Putamen (tissue), 1 donor: ENCODE measurements at regions not wholly inside any gene's neighbourhood (a gene's known extent, or its start where the extent isn't known, plus 50 kb on each side); places are given as distances from the start of the nearest gene placed in this dataset.

ENCODE experiments used
- DNase-seq: peaks from one replicate; pipeline ENCODE4 v3.0.0-alpha.2; 2016; ENCODE audit warnings: low spot score

DNA sequence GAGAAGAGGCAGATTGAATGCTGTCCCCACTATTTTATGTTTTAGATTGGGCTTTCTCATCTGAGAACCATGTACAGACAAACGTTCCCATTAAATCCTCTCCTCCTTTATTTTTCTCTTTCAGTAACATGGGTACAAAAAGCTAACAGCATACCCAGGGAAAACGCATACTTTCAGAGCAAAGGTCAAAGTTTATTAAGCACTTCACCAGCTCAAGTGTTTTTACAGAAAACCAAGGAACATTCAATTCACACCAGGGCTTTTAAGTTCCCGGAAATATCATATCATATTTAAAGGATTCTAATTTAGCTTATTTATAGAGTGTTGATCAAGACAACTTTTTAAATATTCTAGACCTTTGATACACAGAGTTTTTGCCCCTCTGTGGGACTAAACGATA lies 271.5 kb upstream of the C1orf87 start:
- DNase-seq = no peak

DNA sequence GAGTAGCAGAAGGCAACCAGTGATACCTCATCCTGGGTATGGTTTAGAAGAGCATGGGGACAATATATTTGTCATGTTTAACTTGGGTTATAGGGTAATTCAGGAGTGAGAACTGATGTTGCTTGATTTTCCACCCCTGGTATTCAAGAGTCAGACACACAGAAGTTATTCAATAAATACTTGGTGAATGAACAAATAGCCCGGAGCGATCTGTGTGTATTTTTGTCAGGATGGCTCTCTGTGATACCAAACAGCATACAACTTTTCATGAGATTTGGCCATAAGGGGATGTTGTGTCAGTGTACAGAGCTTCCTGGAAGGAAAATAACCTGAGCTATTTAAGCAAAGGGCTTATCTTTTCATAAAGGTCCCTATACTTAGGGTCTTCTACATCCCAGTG lies 270.2 kb upstream of the C1orf87 start:
- DNase-seq = no peak

DNA sequence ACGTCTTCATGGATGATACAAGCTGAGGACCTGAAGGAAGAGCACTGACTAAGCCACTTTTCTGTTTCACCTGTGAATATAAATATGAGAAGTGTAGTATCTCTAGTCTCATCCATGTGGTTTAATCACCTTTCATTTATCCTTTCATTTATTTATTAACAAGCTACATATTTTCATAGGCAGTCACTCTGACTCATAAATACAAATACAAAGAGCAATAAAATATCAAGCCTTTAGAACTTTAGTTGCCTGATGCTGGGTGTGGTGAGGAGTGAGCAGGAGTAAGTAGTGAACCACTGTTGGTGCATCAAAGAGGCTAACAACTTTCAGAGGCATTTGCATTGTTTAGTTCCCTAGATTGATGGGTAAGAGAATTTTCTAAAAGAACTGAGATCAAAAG lies 269.0 kb upstream of the C1orf87 start:
- no peak for DNase-seq

- no peak for DNase-seq
Measured at GRCh38 chr1:60341274-60341673, 267.7 kb upstream of the C1orf87 start.

DNA sequence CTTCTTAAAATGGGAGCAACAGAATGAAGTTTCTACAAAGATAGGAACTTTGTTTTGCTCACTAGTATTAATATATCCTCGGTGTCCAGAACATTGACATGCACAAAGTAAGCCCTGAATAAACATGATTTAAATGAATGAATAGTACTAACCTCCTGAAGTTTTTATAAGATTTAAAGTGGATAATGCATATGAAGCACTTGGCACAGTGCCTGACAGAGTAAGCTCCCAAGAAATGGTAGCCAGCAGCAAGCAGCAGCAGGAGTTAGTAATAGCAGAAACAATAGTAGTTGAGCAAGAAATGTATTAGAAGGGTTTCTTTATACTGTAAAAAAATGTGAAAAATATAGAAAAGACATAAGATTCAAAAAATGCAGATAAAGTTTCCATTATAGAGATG lies 258.1 kb upstream of the C1orf87 start:
- DNase-seq = no peak

- no peak for DNase-seq
Measured at GRCh38 chr1:60329651-60330050, 256.1 kb upstream of the C1orf87 start.

DNA sequence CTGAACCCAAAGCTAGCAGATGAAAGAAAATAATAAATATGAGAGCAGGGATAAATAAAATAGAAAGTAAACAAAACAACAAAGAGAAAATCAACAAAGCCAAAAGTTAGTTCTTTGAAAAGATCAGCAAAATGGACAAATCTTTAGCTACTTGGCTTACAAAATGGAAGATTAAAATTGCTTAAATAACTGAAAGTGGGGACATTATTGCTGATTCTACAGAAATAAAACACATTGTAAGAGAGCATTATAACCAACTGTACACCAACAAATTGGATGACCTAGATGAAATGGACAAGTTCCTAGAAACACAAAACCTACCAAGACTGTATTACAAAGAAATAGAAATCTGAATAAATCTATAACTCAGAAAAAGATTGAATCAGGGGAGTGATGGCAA lies 238.3 kb upstream of the C1orf87 start:
- no peak for DNase-seq

GRCh38 chr1:60299581-60299980 lies 226.0 kb upstream of the C1orf87 start:
- no peak for DNase-seq

DNA sequence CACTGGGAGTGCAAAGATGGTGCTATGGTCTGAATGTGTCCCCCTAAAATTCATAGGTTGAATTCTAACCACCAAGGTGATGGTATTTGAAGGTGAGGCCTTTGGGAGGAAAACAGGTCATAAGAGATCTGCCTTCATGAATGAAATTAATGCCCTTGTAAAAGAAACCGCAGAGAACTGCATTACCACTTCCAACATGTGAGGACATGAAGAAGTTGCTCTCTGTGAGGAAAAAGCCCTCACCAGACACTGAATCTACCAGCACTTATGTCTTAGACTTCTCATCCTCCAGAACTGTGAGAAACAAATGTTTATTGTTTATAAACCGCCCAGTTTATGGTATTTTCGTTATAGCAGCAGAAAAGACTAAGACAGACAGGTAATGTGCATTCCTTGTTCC lies 224.7 kb upstream of the C1orf87 start:
- DNase-seq = no peak

GRCh38 chr1:60296794-60297193 lies 223.2 kb upstream of the C1orf87 start:
- no peak for DNase-seq

DNA sequence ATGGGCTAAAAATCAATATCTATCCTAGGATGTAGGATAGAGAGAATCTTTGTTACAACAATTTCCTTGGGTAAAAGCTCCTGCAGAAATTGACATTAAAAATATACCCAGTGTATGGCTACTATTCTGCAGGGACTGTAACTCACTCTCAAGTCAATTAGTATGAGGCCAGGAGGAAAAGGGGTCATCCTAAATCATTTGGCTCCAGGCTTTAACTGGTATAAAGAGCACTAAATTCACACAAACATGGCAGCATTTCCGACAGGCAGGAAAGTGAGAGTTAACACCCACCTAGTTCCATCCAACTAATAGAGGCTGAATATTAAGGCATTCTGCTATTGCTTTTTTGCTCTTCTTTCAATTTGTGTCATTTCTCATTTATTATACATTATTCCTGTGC lies 218.6 kb upstream of the C1orf87 start:
- DNase-seq = no peak

DNA sequence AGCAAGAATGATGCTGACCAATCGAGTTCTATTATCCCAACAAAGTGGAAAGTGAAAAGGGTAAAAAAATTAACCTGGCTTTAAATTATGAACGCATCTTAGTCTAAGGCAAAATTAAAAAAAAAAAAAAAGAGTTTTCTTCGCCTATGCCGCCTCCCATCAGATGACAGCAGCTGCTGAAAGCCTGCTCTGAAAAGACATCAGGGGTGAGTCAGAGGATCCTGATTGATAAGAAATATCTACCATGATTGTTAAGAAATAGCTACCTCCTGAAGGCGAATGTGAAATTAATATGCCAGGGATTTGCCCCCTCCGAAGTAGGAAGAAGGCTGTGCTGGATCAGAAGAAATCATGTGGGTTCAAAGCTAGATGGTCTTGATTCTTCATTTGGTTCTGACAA lies 216.8 kb upstream of the C1orf87 start:
- DNase-seq = peak; percentile 34

GRCh38 chr1:60287536-60287935 lies 214.0 kb upstream of the C1orf87 start:
- peak; percentile 75 for DNase-seq

- DNase-seq = no peak
Measured at GRCh38 chr1:60283690-60284089, 210.1 kb upstream of the C1orf87 start.

- peak; percentile 59 for DNase-seq
Measured at GRCh38 chr1:60281360-60281932, 207.9 kb upstream of the C1orf87 start.

DNA sequence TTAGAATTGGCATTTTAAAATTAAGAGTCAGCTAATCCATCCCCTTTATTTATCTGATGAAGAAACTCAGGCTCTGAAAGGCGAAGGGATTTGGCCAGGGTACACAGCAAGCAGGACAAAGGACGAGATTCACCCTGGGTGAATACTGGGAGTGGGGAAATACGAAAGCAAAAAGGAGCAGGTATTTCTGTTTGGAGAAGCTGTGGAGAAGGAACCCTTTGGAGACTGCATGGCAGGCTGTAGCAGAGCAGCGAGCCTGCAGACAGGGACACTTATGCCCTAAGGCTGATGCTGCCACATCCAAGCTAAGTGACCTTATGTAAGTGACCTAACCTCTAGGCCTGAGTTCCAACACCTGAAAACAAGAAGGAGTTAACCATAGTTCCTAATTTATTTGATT lies 207.2 kb upstream of the C1orf87 start:
- DNase-seq = no peak

DNA sequence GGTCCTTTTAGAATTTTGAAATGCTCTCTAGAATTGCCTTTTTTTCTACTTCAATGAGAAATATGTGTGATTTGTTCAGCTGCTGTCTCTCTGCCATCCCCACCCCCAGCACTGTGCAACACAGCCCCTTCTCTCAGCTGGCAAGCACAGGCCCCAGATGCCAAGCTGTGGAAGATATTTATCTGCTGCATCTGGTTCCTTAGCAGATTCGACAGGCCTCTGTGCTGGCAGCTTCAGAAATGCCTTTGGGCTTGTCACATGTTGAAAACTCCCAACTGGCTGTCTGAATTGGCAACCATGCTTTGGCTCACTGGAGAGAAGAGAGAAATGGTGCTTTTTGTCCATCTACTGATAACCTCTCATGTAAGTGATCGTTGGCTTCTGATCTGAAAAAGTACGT lies 206.7 kb upstream of the C1orf87 start:
- DNase-seq = no peak

DNA sequence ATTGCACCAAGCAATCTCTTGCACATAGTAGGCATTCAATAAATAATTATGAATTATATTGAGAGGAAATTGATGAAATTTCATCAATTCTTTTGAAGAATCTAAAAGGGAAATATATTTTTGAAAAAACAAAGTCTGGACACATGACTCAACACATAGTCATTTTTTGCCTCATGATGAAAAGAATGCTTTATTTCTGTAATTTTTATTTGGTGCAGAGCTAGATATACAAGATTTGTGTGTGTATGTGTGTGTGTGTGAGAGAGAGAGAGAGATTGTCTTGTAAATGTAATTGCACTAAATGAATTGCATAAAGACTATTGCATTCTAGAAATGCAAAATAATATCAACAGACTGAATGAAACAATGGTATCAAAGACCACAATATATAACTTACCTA lies 206.2 kb upstream of the C1orf87 start:
- DNase-seq = no peak

DNA sequence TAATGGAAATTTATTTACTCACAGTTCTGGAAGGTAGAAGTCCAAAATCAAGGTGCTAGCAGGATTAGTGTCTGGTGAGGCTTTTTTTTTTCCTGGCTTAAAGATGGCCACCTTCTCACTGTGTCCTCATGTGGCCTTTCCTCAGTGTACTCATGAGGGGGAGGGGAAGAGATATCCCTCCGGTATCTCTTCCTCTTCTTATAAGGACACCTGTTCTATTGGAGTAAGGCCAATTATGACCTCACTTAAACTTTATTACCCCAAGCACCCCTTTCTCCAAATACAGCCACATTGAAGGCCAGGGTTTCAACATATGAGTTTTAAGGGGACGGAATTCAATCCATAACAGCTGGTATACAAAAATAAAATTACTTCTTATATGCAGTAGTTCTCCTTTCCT lies 203.7 kb upstream of the C1orf87 start:
- DNase-seq = no peak

- no peak for DNase-seq
Measured at GRCh38 chr1:60274422-60275290, 201.1 kb upstream of the C1orf87 start.

DNA sequence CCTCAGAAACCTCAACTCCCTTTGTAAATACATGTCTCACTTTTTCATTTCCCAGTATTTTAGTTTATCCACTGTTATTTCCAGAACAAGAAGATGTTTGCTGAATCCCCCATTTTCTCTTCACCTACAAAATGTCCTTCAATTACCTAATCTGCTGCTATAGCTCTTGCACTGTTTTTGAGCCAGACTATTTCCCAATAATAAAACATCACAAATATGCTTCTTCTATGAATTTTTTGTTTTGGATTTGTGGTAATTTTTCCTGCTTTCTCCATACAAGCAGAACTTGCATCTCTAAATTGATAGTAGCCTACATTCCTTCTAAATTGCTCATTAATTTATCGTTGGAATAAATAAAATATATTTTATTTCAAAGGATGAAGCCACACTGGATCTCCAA lies 199.6 kb upstream of the C1orf87 start:
- no peak for DNase-seq

DNA sequence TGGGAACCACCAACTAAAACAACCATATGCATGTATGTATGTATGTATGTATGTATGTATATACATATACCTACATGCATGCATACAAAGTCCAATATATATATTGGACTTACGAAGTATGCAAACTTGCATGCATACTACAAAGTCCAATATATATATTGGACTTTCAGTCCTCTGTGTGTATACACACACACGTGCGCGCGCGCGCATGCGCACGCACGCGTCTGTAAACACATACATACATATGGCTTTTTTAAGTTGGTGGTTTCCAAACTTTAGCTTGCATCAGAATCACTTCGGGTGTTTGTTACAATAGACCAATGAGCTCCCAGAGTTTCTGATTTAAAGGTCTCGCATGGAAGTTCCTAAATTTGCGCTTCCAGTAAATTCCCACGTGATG lies 197.5 kb upstream of the C1orf87 start:
- no peak for DNase-seq

DNA sequence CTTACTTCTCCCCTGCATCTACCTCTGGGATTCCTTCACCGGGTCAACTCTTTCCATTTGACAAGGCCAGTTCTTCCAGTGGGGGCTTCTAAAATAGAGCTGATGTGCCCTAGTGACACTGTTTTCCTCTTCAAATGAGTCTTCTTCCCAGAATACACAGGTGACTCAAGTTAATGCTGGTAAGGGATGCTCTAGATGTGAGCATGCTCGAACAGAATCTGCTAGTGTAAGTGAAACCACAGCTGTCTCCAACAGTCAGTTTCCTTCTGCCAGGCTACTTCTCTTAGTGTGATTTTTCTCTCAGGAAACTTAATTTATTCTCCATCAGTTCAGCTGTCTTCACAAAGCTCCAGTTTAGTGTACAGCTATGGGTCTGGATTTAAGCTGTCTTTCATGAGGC lies 194.9 kb upstream of the C1orf87 start:
- no peak for DNase-seq
